SJSA1 (cell line): ENCODE measurements at regions not wholly inside any gene's neighbourhood (a gene's known extent, or its start where the extent isn't known, plus 50 kb on each side); places are given as distances from the start of the nearest gene placed in this dataset.

Experiments used
- DNase-seq, 2 experiments: peaks; one replicate each; pipeline ENCODE4 v3.0.0-alpha.2; 2015 to 2020; ENCODE audit warnings: low spot score in 2 of 2, low read depth in 1 of 2
- H3K27ac ChIP-seq: fragments of 250-450 bp; sonication (Bioruptor Pico); 2 replicates; pipeline ENCODE4 v1.5.1; 2020; ENCODE audit warnings: mild to moderate bottlenecking, moderate library complexity
- H3K27me3 ChIP-seq: fragments of 250-450 bp; sonication (Bioruptor Pico); replicated peaks from 2 replicates; pipeline ENCODE4 v1.5.1; 2020; ENCODE audit warnings: mild to moderate bottlenecking, moderate library complexity
- H3K36me3 ChIP-seq: fragments of 250-450 bp; sonication (Bioruptor Pico); 2 replicates; pipeline ENCODE4 v1.5.1; 2020; ENCODE audit warnings: mild to moderate bottlenecking
- H3K4me1 ChIP-seq: fragments of 250-450 bp; sonication (Bioruptor Pico); replicated peaks from 2 replicates; pipeline ENCODE4 v1.6.1; 2021; ENCODE audit warnings: mild to moderate bottlenecking
- H3K4me3 ChIP-seq: fragments of 250-450 bp; sonication (Bioruptor Pico); 2 replicates; pipeline ENCODE4 v1.5.1; 2020; ENCODE audit warnings: mild to moderate bottlenecking
- H3K9me3 ChIP-seq: fragments of 250-450 bp; sonication (Bioruptor Pico); replicated peaks from 2 replicates; pipeline ENCODE4 v1.5.1; 2020; ENCODE audit warnings: mild to moderate bottlenecking

DNA sequence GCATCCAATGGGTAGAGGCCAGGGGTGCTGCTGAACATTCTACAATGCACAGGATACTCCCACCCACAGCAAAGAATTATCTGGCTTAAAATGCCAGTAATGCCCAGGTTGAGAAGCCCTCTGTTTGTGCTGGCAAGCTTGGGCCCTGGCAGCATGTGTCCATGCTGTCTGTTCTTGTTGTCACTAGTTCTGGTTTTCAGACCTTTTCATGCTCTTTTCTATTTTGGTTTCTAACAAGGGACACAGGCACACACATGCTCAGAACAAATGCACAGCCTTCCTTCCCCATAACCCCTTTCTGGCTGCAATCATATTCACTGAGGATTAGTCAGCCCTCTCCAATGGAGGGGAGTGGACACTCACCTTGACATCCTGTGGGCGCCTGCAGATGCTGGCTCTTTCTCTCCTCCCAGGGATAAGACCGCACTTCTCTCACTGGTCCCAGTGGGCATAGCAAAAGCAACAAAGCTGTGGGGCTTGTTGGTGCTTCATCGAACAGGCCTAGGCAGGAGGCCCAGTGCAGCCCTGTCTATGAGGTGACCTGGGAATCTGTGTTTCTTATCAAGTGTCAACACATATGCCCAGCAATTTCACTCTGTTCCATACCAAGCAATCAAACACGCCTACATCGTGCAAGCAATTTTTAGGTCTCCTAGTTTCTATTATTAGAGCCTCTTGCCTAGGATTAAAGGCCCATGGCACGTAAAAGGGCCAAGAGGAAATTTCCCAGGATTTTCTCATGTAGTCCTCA, 271.1 kb upstream of the CCL2 start:
- H3K36me3 ChIP-seq = no peaks in the 10 kb centered on the region
- H3K9me3 ChIP-seq = no peaks in the 10 kb centered on the region
- H3K4me3 ChIP-seq = no peak overlapping the region
- no peaks in the 10 kb centered on the region for H3K27me3 ChIP-seq
- DNase-seq = no peak
- no peaks in the 10 kb centered on the region for H3K4me1 ChIP-seq
- no peak overlapping the region for H3K27ac ChIP-seq

DNA sequence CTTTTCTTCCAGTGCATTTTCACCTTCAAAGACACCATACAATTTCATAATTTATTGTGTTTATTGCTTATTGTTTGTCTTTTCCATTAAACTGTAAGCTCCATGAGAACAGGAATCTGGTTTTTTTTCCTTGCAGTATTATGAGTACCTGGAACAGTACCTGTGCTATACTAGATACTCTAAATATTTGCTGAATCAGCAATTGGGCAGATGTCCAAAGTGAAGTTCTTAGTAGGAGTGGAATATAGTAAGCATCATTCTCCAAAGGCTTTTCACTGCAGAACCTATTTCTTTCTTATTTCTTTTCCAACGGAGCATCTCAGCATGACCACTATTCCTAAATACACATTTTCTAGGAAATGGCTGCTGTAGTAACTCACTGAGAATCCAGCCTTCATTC, 269.0 kb upstream of the CCL2 start:
- Histone ChIP-seq H3K9me3 (no peaks in the 10 kb centered on the region), H3K27ac (no peak overlapping the region), H3K4me1 (no peaks in the 10 kb centered on the region), H3K27me3 (no peaks in the 10 kb centered on the region), H3K36me3 (no peaks in the 10 kb centered on the region), H3K4me3 (no peak overlapping the region)
- no peak for DNase-seq

DNA sequence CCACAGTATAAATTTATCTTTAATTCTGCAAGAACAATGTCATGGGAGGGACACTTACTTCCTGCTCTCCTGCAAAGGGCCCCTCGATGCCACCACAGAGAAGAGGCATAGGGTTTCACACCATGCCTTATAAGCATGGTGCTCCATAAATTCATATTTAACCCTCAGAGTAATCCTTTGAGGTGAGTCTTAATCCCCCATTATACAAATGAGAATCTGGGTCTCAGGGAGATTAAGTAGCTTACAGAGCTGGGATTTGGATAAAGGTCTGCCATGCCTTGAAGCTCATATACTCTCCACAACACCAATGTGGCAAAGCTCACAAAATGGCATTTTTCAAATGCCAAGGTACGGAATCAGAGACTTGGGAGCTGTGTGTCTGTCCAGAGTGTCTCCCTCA, 268.5 kb upstream of the CCL2 start:
- Histone ChIP-seq H3K4me1 (no peaks in the 10 kb centered on the region), H3K9me3 (no peaks in the 10 kb centered on the region), H3K36me3 (no peaks in the 10 kb centered on the region), H3K27ac (no peak overlapping the region), H3K27me3 (no peaks in the 10 kb centered on the region), H3K4me3 (no peak overlapping the region)
- DNase-seq = no peak

DNA sequence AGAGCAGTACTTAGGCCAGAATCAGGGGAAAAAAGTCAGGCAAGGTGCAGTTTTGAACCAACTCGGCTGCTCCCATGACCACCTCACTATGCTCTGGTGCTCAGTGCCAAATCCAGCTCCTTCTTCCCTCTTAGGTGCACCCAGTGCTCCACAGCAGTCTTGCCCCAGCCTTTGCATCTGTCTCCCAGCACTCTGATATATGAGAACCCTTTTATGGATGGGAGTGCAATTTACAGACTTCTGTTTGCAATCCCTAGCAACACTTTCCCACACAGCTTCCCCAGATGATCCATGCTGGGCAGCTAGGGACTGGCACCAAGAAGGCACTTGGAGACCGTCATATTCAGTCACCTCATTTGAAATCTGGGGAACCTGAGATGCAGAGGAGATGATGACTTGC, 267.9 kb upstream of the CCL2 start:
- Histone ChIP-seq H3K4me3 (no peak overlapping the region), H3K4me1 (no peaks in the 10 kb centered on the region), H3K27me3 (no peaks in the 10 kb centered on the region), H3K36me3 (no peaks in the 10 kb centered on the region), H3K27ac (no peak overlapping the region), H3K9me3 (no peaks in the 10 kb centered on the region)
- DNase-seq = no peak

DNA sequence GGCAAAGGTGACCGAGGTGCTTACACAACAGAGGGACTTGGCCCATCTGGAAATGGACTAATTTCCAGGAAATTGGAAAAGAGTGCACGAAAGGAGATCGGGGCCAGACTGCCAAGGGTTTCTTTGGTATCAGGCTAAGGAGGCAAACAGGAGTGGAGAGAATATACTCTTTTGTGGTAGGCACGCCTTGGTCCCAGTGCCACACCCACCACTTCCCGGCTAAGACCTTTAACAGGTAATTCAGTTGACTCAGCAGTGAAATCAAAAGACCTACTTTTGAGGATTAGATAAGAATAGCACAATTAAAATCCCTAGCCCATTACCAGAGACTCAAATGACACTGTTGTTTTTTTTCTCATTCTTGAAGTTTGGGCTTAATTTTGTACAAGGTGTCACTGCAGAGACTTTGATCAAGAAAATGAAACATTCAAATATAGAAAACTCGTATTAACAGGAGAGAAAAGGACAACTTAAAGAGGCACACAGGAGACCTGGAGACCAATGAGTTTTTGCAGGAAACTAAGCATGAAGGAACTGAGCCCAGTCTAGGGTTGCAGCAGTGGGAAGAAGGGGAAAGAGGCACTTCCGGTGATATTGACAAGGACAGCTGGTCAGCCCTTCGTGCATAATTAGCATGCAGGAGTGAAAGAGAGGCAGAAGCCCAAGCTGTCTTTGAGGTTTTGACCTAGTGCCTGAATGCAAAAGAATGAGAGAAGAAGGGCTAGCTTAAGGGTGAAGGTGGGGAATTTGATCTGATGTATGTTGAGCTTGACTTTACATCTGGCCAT, 265.5 kb upstream of the CCL2 start:
- Histone ChIP-seq H3K4me3 (no peak overlapping the region), H3K4me1 (no peaks in the 10 kb centered on the region), H3K36me3 (no peaks in the 10 kb centered on the region), H3K27me3 (no peaks in the 10 kb centered on the region), H3K9me3 (no peaks in the 10 kb centered on the region), H3K27ac (no peak overlapping the region)
- DNase-seq = no peak

DNA sequence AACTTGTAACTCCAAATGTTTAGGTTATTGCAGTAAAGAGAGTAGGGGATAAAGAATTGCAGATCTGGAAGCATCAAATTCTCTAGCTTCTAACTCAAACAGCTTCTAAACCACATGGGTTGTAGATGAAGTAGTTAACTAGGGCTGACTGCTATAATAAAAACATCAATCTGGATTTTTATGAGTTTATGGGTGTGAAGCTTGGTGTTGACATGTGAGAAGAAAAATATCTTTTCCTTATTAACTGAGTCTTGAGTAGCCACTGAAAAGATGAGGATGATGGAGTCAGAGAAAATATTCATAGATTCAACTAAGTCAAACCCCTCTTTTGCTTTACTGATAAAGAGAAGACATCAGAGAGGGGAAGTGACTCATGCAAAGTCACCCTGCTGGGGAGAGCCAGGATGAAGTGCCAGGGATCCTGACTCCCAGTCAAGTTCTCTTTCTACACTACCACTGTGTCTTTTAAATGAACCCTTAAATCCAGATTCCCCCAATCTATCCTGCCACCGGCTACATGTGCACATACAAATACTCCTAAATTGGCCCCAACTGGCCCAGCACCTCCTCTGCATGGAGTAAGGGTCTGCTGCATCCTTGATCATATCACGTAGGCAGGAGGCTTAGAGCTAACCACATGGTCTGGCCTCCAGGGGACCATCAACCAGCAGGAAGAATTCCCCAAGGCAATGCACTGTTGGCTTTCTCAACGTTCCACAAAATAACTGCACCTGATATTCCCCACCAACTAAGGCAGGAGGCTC, 264.0 kb upstream of the CCL2 start:
- H3K4me1 ChIP-seq = no peaks in the 10 kb centered on the region
- H3K36me3 ChIP-seq = no peaks in the 10 kb centered on the region
- no peaks in the 10 kb centered on the region for H3K9me3 ChIP-seq
- no peak for DNase-seq
- no peak overlapping the region for H3K27ac ChIP-seq
- H3K27me3 ChIP-seq = no peaks in the 10 kb centered on the region
- H3K4me3 ChIP-seq = no peak overlapping the region

DNA sequence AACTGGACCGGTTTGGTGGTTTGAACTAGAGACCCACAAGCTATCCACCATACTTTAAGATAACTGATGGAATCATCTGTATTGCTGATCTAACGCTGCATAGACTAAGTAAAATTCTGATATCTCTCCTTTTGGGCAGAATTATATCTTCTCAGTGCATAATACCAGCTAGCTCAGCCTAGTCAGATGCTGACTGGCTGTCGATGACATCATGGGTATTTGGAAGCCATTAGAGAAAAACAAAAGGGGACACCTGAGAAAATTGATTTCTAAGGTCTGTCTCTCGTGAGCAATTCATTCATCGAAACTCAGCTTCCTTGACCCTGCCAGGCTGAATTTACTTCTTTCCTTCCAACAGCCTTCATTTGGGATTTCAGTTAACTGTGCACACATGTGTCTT, 263.0 kb upstream of the CCL2 start:
- Histone ChIP-seq H3K36me3 (no peaks in the 10 kb centered on the region), H3K9me3 (no peaks in the 10 kb centered on the region), H3K27me3 (no peaks in the 10 kb centered on the region), H3K27ac (no peak overlapping the region), H3K4me1 (no peaks in the 10 kb centered on the region), H3K4me3 (no peak overlapping the region)
- no peak for DNase-seq

DNA sequence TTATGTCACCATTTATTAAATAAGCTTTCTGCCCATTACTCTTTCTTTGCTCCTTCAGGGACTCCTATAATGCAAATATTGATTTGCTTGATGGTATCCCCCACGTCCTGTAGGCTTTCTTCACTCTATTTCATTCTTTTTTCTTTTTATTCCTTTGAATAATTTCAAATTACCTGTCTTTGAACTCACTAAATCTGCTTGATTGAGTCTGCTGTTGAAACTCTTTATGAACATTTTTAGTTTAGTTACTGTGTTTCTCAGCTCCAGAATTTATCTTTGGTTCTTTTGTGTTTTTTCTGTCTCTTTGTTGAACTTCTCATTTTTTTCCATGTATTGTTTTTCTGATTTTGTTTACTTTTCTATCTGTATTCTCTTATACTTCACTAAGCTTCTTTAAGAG, 254.4 kb upstream of the CCL2 start:
- Histone ChIP-seq H3K27me3 (no peaks in the 10 kb centered on the region), H3K9me3 (no peaks in the 10 kb centered on the region), H3K4me3 (no peak overlapping the region), H3K4me1 (no peaks in the 10 kb centered on the region), H3K27ac (no peak overlapping the region), H3K36me3 (no peaks in the 10 kb centered on the region)
- no peak for DNase-seq

DNA sequence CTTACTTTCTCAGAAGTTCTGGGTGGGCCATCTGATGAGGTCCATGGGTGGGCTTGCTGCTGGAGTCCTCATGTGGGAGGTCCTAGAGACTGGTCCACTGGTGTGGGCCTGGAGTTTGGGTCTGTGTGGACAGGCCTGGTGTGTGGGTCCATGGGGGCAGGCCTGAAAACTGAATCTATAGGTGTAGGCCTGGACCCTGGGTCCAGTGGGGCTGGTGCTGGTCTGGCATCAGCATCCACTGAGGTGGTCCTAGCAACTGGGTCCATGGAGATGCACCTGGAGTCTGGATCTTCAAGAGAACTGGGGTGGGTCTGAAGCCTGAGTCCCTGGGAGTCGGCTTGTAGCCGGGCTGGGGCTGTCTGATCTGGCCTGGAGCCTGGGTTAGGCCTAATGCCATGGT, 253.8 kb upstream of the CCL2 start:
- Histone ChIP-seq H3K27me3 (no peaks in the 10 kb centered on the region), H3K36me3 (no peaks in the 10 kb centered on the region), H3K4me1 (no peaks in the 10 kb centered on the region), H3K27ac (no peak overlapping the region), H3K4me3 (no peak overlapping the region), H3K9me3 (no peaks in the 10 kb centered on the region)
- no peak for DNase-seq

DNA sequence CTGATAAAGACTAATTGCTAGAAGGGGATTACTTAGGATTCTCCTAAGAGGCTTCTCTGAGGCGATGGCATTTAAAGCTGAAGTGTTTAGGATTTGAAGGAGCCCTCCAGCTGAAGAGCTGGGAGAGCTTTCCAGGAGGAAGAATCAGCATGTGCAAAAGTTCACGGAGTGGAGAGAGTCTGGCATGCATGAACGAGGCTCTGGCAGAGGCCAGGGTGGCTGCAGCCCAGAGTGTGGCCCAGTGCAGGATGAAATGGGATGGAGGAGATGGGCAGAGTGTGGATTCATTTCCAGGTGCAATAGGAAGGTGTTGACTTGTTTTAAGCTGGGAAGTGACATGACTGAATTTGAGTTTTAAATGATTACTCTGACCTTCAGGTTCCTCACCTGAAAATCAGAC, 249.0 kb upstream of the CCL2 start:
- H3K36me3 ChIP-seq = no peaks in the 10 kb centered on the region
- DNase-seq = no peak
- H3K4me1 ChIP-seq = no peaks in the 10 kb centered on the region
- no peak overlapping the region for H3K4me3 ChIP-seq
- H3K9me3 ChIP-seq = no peaks in the 10 kb centered on the region
- 0 out of 2 replicates have a peak, but pooled peaks cover 3% of the 10 kb centered on the region for H3K27me3 ChIP-seq
- H3K27ac ChIP-seq = no peak overlapping the region

DNA sequence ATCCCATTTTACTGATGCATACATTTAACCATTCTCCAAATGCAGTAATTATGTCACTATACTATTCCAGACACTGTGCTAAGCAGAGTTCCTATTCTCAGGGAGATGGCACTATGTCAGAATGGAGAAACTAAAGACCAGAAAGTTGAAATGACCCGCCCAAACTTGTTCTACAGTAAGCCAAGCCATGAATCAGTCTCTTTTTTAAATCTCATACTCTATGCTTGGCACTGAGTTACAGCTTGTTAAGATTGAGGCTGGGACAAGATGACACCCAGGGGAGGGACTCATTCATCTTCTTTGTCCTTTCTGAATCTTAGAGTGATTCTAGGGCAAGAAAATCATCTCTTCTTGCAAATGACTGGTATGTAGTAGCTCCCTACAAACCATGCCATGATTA, 247.0 kb upstream of the CCL2 start:
- DNase-seq = no peak
- no peak overlapping the region for H3K27ac ChIP-seq
- H3K4me3 ChIP-seq = no peak overlapping the region
- H3K4me1 ChIP-seq = no peaks in the 10 kb centered on the region
- H3K9me3 ChIP-seq = no peaks in the 10 kb centered on the region
- H3K27me3 ChIP-seq = 0 out of 2 replicates have a peak, but pooled peaks cover 3% of the 10 kb centered on the region
- H3K36me3 ChIP-seq = no peaks in the 10 kb centered on the region

DNA sequence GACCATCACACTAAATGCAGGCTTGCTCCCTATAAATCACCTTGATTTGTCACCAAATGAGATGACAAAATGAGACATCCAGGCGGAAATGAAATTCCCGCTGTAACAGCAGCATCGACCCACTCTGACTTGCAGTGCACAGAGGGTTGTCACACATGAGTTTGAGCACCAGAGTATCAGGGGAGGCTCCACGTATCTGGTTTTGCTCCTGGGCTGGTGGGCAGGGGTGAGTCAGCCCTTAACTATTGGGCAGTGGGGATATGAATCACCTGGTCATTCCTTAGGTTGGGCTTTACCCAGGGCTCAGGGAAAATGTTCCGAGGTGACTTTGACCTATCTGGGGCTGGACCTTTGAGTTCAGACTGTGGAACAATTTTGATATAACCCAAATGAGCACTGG, 245.2 kb upstream of the CCL2 start:
- Histone ChIP-seq H3K27me3 (0 out of 2 replicates have a peak, but pooled peaks cover 3% of the 10 kb centered on the region), H3K27ac (no peak overlapping the region), H3K4me3 (no peak overlapping the region), H3K9me3 (no peaks in the 10 kb centered on the region), H3K4me1 (no peaks in the 10 kb centered on the region), H3K36me3 (no peaks in the 10 kb centered on the region)
- DNase-seq = no peak

DNA sequence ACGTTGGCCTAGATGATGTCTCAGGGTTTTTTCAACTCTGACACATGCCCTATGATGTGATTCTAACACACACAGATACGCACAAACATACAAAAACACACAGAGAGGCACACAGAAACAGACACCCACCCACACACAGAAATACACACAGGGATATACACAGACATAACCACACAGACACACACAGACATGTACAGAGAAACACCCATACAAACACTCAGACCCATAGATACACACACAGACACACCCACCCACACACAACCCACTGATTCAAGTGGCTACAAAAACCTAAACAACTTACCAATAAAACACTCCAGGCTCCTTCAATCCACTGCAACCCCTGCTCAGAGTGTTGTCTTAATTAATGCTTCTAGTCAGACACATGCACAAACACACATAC, 244.6 kb upstream of the CCL2 start:
- no peak overlapping the region for H3K4me3 ChIP-seq
- H3K27ac ChIP-seq = no peak overlapping the region
- no peaks in the 10 kb centered on the region for H3K36me3 ChIP-seq
- DNase-seq = no peak
- no peaks in the 10 kb centered on the region for H3K4me1 ChIP-seq
- no peaks in the 10 kb centered on the region for H3K9me3 ChIP-seq
- 0 out of 2 replicates have a peak, but pooled peaks cover 3% of the 10 kb centered on the region for H3K27me3 ChIP-seq

DNA sequence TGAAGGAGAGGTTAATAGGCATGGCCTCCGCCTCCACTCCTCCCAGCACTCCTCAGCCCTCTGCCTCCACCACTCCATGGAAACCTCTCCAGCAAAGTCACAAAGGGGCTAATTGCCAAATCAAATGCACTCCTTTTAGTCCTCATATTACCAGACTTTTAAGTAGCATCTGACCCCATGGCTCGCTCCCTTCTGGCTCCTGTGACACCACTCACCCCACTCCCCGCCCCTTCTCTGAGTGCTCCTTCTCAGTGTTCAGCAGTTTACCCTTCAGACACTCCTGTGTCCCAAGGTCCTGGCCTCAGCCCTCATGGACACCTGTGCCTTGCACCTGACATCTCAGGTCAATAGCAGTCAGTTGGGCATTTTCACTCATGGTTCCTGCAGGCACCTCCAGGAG, 243.5 kb upstream of the CCL2 start:
- Histone ChIP-seq H3K9me3 (no peaks in the 10 kb centered on the region), H3K27ac (no peak overlapping the region), H3K27me3 (0 out of 2 replicates have a peak, but pooled peaks cover 2% of the 10 kb centered on the region), H3K36me3 (no peaks in the 10 kb centered on the region), H3K4me3 (no peak overlapping the region), H3K4me1 (no peaks in the 10 kb centered on the region)
- no peak for DNase-seq
